H1 (cell line): ENCODE measurements at regions not wholly inside any gene's neighbourhood (a gene's known extent, or its start where the extent isn't known, plus 50 kb on each side); places are given as distances from the start of the nearest gene placed in this dataset.

Experiments used
- JUN ChIP-seq: IDR thresholded peaks from 2 replicates; pipeline ENCODE4 v1.6.1; 2011; ENCODE audit warnings: low read depth, mild to moderate bottlenecking, improper control_type of control experiment, low read length
- NANOG ChIP-seq: IDR thresholded peaks from 2 replicates; pipeline ENCODE4 v1.6.1; 2011; ENCODE audit warnings: low read length, low read depth, mild to moderate bottlenecking, inconsistent platforms; ENCODE audit not compliant: insufficient read depth, poor library complexity, severe bottlenecking
- NRF1 ChIP-seq: IDR thresholded peaks from 2 replicates; pipeline ENCODE4 v1.6.1; 2011; ENCODE audit warnings: mild to moderate bottlenecking, low read depth, low read length, improper control_type of control experiment

DNA sequence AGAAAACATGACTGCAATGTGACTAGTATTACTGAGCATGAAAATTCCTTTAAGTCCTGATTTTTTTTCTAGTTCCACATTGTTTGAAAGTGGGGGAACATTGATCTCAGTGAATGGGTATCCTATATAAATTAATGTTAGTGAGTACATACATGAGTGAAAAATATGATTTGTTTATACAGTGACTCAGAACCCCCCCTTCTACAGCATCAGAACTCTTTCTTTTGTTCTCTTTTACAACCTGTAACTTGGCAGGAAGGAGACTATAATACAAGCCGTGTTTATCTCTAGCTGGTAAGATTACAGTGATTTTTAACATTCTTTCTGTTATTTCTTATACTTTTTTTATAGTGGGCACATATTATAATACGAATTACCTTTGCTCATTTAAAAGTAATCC, 384.7 kb downstream of the PDCD6IP start (continued):
- TF ChIP-seq NANOG (no peak), NRF1 (no peak), JUN (no peak)
